ENCODE measurements at regions not wholly inside any gene's neighbourhood (a gene's known extent, or its start where the extent isn't known, plus 50 kb on each side); places are given as distances from the start of the nearest gene placed in this dataset.
"Not testable (repeated sequence)": the region's sequence is repeated elsewhere in the genome, so short reads cannot be mapped to it uniquely, and the experiment has no call there.

- TF ChIP-seq CTCF (conservative IDR thresholded peaks at IDR 0.05) (no peak), EZH2 (IDR thresholded peaks at IDR 0.05; ENCODE audit: low read depth) (no peak)
- intact Hi-C loops (cut with micrococcal nuclease; ENCODE audit: unreplicated experiment), result no loop called here
- H2AFZ ChIP-seq, result no peak overlapping the region
- DNase-seq, result no peak
- no peak overlapping the region for H3K4me2 ChIP-seq
- H3F3A ChIP-seq (ENCODE audit: insufficient read depth, low read depth), result no peaks in the 10 kb centered on the region
- H3K27ac ChIP-seq, result no peak overlapping the region
- H3K4me3 ChIP-seq, result no peak overlapping the region
- BruUV-seq (replicated peaks), result no TSS peak
- no peaks in the 10 kb centered on the region for H3K4me1 ChIP-seq (replicated peaks; ENCODE audit: insufficient read depth)
- ChIA-PET POLR2A (ENCODE audit: unreplicated experiment) (no interaction called here), CTCF (no interaction called here)
- no peaks in the 10 kb centered on the region for H3K79me2 ChIP-seq (ENCODE audit: low read depth)
- H3K36me3 ChIP-seq (ENCODE audit: low read depth), result no peaks in the 10 kb centered on the region
- no peaks in the 10 kb centered on the region; the same call in 1 of the 2 replicates for H4K20me1 ChIP-seq (ENCODE audit: insufficient read depth)
- no peaks in the 10 kb centered on the region for H3K9me2 ChIP-seq (ENCODE audit: insufficient read depth)
- no peaks in the 10 kb centered on the region for H3K9me3 ChIP-seq (ENCODE audit: insufficient read depth, low read depth)
- H3K27me3 ChIP-seq (ENCODE audit: insufficient read depth, low read depth), result peaks cover 29% of the 10 kb centered on the region
These were observed 134.4 kb downstream of the DACT1 start for GRCh38 chr14:58772116-58772515.

- no peaks in the 10 kb centered on the region for H3K4me1 ChIP-seq (replicated peaks; ENCODE audit: insufficient read depth)
- H3K27ac ChIP-seq, result no peak overlapping the region
- ChIA-PET CTCF (no interaction called here), POLR2A (ENCODE audit: unreplicated experiment) (no interaction called here)
- no peaks in the 10 kb centered on the region; the same call in 1 of the 2 replicates for H4K20me1 ChIP-seq (ENCODE audit: insufficient read depth)
- H3F3A ChIP-seq (ENCODE audit: insufficient read depth, low read depth), result no peaks in the 10 kb centered on the region
- DNase-seq, result no peak
- peaks cover 38% of the 10 kb centered on the region for H3K27me3 ChIP-seq (ENCODE audit: insufficient read depth, low read depth)
- no TSS peak for BruUV-seq (replicated peaks)
- H2AFZ ChIP-seq, result no peak overlapping the region
- H3K4me3 ChIP-seq, result no peak overlapping the region
- no peaks in the 10 kb centered on the region for H3K79me2 ChIP-seq (ENCODE audit: low read depth)
- TF ChIP-seq CTCF (conservative IDR thresholded peaks at IDR 0.05) (no peak), EZH2 (IDR thresholded peaks at IDR 0.05; ENCODE audit: low read depth) (no peak)
- H3K9me2 ChIP-seq (ENCODE audit: insufficient read depth), result no peaks in the 10 kb centered on the region
- no peaks in the 10 kb centered on the region for H3K9me3 ChIP-seq (ENCODE audit: insufficient read depth, low read depth)
- intact Hi-C loops (cut with micrococcal nuclease; ENCODE audit: unreplicated experiment), result no loop called here
- no peak overlapping the region for H3K4me2 ChIP-seq
- no peaks in the 10 kb centered on the region for H3K36me3 ChIP-seq (ENCODE audit: low read depth)
These were observed 135.2 kb downstream of the DACT1 start for GRCh38 chr14:58772794-58773620.

- Histone ChIP-seq H2AFZ (no peak overlapping the region), H4K20me1 (ENCODE audit: insufficient read depth) (no peaks in the 10 kb centered on the region; the same call in 1 of the 2 replicates), H3K4me3 (no peak overlapping the region), H3K36me3 (ENCODE audit: low read depth) (no peaks in the 10 kb centered on the region), H3K27ac (no peak overlapping the region), H3K9me2 (ENCODE audit: insufficient read depth) (no peaks in the 10 kb centered on the region), H3K9me3 (ENCODE audit: insufficient read depth, low read depth) (no peaks in the 10 kb centered on the region), H3K27me3 (ENCODE audit: insufficient read depth, low read depth) (peaks cover 46% of the 10 kb centered on the region), H3K4me2 (no peak overlapping the region), H3F3A (ENCODE audit: insufficient read depth, low read depth) (no peaks in the 10 kb centered on the region), H3K79me2 (ENCODE audit: low read depth) (no peaks in the 10 kb centered on the region), H3K4me1 (replicated peaks; ENCODE audit: insufficient read depth) (no peaks in the 10 kb centered on the region)
- no peak for TF ChIP-seq EZH2 (IDR thresholded peaks at IDR 0.05; ENCODE audit: low read depth)
- no peak for TF ChIP-seq CTCF (conservative IDR thresholded peaks at IDR 0.05)
- ChIA-PET CTCF (no interaction called here), POLR2A (ENCODE audit: unreplicated experiment) (no interaction called here)
- intact Hi-C loops (cut with micrococcal nuclease; ENCODE audit: unreplicated experiment), result no loop called here
- no TSS peak for BruUV-seq (replicated peaks)
- no peak for DNase-seq
These were observed 136.8 kb downstream of the DACT1 start for GRCh38 chr14:58774531-58774930.

- H2AFZ ChIP-seq; H3K79me2 ChIP-seq (ENCODE audit: low read depth); H3K4me1 ChIP-seq (replicated peaks; ENCODE audit: insufficient read depth); DNase-seq; H3K9me3 ChIP-seq (ENCODE audit: insufficient read depth, low read depth); H3K36me3 ChIP-seq (ENCODE audit: low read depth); H4K20me1 ChIP-seq (ENCODE audit: insufficient read depth); intact Hi-C loops (cut with micrococcal nuclease; ENCODE audit: unreplicated experiment); POLR2A ChIA-PET (ENCODE audit: unreplicated experiment); CTCF ChIA-PET; BruUV-seq (replicated peaks); H3K4me3 ChIP-seq; H3K27ac ChIP-seq; H3K4me2 ChIP-seq; H3F3A ChIP-seq (ENCODE audit: insufficient read depth, low read depth); H3K9me2 ChIP-seq (ENCODE audit: insufficient read depth): not testable (repeated sequence)
- peaks cover 52% of the 10 kb centered on the region for H3K27me3 ChIP-seq (ENCODE audit: insufficient read depth, low read depth)
These were observed 137.4 kb downstream of the DACT1 start for GRCh38 chr14:58775130-58775529.
